Left hindlimb (tissue), 1 donor: ENCODE measurements at regions not wholly inside any gene's neighbourhood (a gene's known extent, or its start where the extent isn't known, plus 50 kb on each side); places are given as distances from the start of the nearest gene placed in this dataset.
"Not testable (repeated sequence)": the region's sequence is repeated elsewhere in the genome, so short reads cannot be mapped to it uniquely, and the experiment has no call there.

ENCODE experiments used
- DNase-seq: peaks from one replicate; pipeline ENCODE4 v3.0.0-alpha.2; 2018

DNA sequence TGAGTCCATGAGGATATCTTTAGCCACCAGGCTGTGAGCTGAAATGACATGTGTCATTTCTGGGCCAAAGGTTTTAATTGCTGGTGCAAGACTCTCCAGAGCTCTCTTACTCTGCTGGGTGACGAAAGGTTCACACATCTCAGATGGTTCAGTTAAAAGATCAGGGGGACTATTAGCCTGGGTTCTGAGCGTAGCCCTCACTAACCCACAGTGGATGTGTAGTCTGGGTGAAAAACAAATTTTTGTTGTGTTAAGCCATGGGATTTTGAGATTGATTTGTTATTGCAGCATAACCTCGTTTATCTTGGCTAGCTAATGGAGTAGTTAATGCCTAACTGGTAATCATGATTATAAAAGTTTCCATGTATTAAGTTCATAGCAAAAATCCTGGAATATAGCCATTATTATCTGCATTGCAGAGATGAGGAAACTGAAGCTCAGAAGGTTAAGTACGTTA lies 251.5 kb downstream of the RMST start:
- no peak for DNase-seq

- DNase-seq: no peak
Measured at GRCh38 chr12:97716356-97716755, 253.8 kb downstream of the RMST start.

- not testable (repeated sequence) for DNase-seq
Measured at GRCh38 chr12:97723801-97724200, 261.2 kb downstream of the RMST start.

- DNase-seq: no peak
Measured at GRCh38 chr12:97745406-97746101, 282.9 kb downstream of the RMST start.

DNA sequence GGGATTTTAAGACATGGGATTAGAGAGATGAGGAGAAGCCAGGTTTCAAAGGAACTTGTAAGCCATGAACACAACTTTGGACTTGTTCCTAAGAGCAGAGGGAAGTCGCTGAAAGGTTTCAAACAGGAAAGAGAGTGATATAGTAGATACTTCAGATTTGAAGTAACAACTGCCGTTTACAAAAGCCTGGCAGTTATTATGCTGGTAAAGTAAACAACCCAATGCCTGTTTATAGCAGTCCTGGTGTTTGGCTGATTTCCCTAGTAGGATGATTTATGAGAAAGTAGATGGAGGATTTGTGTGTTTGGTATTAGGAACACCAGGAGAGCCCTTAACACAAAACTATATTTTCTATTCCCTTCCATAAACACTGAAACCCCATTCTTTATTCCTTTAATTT lies 285.7 kb downstream of the RMST start:
- DNase-seq: no peak

DNA sequence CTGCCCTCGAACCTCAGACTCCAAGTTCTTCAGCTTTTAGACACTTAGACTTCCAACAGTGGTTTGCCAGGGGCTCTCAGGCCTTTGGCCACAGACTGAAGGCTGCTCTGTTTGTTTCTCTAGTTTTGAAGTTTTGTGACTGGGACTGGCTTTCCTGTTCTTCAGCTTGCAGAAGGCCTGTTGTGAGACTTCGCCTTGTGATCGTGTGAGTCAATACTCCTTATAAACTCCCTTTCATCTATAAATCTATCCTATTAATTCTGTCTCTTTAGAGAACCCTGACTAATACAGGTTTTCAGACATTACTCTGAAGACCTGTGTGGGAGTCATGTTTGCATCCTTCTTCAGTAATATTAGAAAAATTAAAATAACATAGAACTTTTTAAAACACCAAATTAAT lies 289.1 kb downstream of the RMST start:
- DNase-seq: no peak

- no peak for DNase-seq
Measured at GRCh38 chr12:97752129-97752528, 289.5 kb downstream of the RMST start.

DNA sequence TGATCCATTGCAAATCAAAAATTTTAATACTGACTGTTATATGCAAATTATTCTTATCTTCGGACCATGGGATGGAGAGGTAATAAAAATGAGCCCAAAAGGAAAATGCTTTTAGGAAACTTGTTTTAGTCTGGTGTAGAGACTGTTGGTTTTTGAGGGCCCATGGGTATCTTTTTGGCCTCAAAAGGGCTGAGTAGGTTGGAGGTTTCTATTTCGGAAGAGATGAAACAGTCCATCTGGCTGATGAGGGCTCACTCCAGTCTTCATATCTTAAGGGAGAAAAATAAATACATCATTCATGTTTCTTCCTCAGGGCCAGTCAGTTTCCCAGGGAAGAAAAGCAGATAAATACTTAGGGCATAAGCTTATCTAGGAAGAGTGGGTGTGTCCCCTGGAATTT lies 290.7 kb downstream of the RMST start:
- no peak for DNase-seq

- DNase-seq: no peak
Measured at GRCh38 chr12:97754306-97754705, 291.7 kb downstream of the RMST start.

GRCh38 chr12:97756066-97756666 lies 293.6 kb downstream of the RMST start:
- DNase-seq: no peak

DNA sequence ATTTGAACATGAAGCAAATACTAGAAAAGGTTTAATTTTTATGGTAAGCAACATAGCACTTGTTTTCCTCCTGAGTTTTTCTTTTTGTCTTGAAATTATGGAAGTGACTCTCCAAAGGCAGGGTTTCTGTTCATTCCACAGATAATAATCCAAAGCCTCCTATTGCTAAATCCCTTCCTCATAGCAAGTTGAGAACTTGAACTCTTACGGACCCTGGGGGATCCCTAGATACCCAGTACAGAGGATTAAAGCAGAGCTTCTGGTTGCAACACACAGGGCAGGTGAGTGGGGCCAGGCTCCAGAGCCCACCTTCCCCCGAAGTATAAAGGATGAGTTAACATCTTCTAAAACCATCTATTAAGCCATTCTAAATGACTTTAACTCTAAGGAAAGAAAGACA lies 294.1 kb downstream of the RMST start:
- DNase-seq: no peak

DNA sequence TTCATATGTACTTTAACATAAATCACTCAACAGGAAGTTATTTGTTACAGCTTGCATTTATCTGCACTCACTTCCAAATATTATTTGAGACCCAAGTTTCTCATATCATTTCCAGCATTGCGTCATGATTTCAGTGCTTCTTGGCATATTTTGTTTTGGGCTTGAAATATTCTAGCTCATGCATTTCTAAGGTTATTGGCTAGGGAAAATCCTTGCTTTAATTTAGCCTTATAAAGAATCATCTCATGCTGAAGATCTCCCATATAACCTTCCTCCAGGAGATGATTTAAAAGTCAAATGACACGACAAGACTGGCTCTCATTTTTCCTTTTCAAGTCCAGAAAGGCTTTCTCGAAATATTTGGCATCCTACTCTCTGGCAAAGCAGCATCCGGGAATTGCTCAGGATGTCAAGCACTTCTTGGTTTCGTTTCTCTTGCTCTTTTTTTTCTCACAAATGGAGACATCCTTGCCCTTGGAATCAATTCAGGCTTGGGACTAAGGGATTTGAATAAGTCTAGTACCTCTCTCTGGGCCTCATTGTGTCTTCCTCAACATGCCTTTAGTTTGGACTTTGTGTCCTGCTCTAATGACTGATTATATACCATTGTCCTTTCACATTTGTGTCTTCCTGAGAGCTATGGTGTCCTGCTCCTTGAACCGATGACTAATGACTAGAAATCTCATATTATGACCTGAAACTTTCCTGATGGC lies 295.0 kb downstream of the RMST start:
- DNase-seq: peak; percentile 31

- DNase-seq: no peak
Measured at GRCh38 chr12:97758194-97758501, 295.5 kb downstream of the RMST start.

GRCh38 chr12:97758586-97758985 lies 296.0 kb downstream of the RMST start:
- DNase-seq: no peak

GRCh38 chr12:97760601-97761000 lies 298.0 kb downstream of the RMST start:
- DNase-seq: no peak

GRCh38 chr12:97763113-97763512 lies 300.5 kb downstream of the RMST start:
- no peak for DNase-seq

GRCh38 chr12:97764700-97765099 lies 302.1 kb downstream of the RMST start:
- no peak for DNase-seq

DNA sequence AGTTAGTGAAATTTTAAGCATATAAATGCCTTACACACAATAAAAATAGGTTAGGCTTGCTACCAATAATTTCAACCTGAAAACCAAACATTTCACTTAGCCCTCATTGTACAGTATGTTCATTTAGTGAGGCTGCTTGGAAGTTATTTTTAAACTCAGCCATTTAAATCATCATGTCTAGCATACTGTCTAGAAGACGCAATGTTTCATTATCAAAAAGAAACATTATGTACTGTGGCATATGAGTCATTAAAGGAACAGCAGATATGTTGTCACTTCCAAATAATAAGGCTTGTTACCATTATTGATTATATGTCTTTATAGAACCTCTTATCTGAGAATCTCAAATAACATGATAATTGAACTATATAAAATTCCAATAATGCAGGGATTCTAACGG lies 304.7 kb downstream of the RMST start:
- no peak for DNase-seq

GRCh38 chr12:97778111-97778510 lies 315.5 kb downstream of the RMST start:
- DNase-seq: no peak

DNA sequence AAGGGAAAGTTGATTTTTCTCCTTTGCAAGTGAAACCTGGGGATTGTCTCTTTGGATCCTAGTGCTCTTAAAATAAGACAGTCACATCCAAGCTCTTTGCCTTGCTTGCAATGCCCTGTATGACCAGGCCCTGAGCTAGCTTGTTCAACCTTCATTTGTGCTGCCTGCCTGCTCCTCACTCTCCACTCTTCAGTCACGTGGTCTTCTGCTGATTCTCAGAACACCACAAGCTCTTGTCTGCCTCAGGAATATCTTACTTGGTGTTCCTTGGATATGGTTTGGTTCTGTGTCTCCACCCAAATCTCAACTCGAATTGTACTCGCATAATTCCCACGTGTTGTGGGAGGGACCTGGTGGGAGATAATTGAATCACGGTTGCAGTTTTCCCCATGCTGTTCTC lies 318.7 kb downstream of the RMST start:
- no peak for DNase-seq

- DNase-seq: no peak
Measured at GRCh38 chr12:97784904-97785303, 322.3 kb downstream of the RMST start.

DNA sequence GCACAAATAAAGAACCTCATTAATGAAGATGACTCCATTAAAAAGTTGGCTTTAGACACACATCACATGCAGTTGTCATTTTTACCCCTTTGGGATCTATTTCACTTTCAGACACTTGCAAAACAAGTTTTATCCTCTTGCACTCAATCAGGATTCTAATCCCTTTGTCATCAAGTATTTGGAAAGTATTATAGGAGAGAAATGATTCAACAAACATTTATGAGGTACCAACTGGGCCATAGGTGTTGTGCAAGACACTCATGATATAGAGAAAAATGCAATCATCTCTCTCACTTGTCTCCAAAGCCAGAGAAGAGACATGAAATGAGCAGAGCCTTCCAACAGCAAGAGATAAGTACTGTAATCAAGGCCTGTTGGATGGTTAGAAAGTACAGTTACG lies 327.7 kb downstream of the RMST start:
- no peak for DNase-seq

DNA sequence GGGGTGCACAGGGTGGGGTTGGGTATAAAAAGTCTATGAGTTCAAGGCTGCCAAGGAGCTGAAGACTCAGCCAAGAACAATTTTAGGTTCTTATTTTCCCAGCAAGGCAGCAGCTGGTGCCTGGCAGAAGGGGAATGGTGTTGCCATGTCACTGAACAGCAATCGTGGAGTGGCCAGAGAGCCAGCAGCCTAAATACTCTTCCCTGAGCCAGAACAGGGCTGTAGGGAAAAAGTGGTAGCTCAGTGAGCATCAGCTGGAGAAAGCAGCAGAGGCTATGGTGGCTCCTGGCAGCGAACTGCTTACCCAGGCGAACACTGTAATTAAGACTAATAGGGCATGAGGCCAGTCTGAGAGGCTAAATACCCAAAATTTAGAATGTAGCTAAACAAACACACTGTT lies 334.9 kb downstream of the RMST start:
- DNase-seq: no peak

GRCh38 chr12:97800561-97800960 lies 338.0 kb downstream of the RMST start:
- DNase-seq: no peak
